Kidney epithelial cell (primary cell): ENCODE measurements at regions not wholly inside any gene's neighbourhood (a gene's known extent, or its start where the extent isn't known, plus 50 kb on each side); places are given as distances from the start of the nearest gene placed in this dataset.
"Not testable (repeated sequence)": the region's sequence is repeated elsewhere in the genome, so short reads cannot be mapped to it uniquely, and the experiment has no call there.

ENCODE experiments used
- DNase-seq: peaks from one replicate; pipeline ENCODE4 v3.0.0-alpha.2; 2010; ENCODE audit warnings: low read depth
- H3K27me3 ChIP-seq: 2 replicates; pipeline ENCODE4 v1.6.0; 2011; ENCODE audit warnings: low read length; ENCODE audit not compliant: control insufficient read depth, insufficient read depth
- H3K36me3 ChIP-seq: 2 replicates; pipeline ENCODE4 v1.5.1; 2011; ENCODE audit warnings: low read length; ENCODE audit not compliant: control insufficient read depth, insufficient read depth
- H3K4me3 ChIP-seq: 2 replicates; pipeline ENCODE4 v1.5.1; 2011; ENCODE audit warnings: low read depth, mild to moderate bottlenecking, control low read depth, low read length
- TF ChIP-seq, protein P1 (sequence below): IDR thresholded peaks from 2 replicates; pipeline ENCODE4 v1.5.1; 2011; ENCODE audit warnings: mild to moderate bottlenecking, moderate library complexity, low read length, control low read depth, inconsistent platforms; ENCODE audit not compliant: insufficient read depth, poor library complexity, severe bottlenecking

GRCh38 chr5:143635146-143635752 lies 176.7 kb upstream of the HMHB1 start:
- no peaks in the 10 kb centered on the region for H3K36me3 ChIP-seq

DNA sequence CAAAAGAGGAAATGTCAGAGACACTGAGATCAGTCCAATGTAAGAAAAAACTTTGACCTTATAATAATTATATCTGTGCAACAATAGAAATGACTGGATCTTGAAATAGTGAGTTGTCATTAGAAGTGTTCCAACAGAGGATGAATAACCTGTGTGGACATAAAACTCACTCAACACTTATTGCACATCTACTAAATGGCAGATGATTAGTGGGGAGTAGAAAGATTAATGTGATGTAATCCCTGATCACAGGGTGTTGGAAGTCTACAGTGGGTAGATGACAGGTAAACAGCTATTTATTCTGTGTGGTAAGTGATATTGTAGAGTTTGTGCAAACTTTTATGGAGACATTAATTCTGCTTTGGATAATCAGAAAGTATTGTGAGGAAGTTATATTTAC lies 177.3 kb upstream of the HMHB1 start:
- H3K36me3 ChIP-seq = no peaks in the 10 kb centered on the region
- TF ChIP-seq, protein P1, sequence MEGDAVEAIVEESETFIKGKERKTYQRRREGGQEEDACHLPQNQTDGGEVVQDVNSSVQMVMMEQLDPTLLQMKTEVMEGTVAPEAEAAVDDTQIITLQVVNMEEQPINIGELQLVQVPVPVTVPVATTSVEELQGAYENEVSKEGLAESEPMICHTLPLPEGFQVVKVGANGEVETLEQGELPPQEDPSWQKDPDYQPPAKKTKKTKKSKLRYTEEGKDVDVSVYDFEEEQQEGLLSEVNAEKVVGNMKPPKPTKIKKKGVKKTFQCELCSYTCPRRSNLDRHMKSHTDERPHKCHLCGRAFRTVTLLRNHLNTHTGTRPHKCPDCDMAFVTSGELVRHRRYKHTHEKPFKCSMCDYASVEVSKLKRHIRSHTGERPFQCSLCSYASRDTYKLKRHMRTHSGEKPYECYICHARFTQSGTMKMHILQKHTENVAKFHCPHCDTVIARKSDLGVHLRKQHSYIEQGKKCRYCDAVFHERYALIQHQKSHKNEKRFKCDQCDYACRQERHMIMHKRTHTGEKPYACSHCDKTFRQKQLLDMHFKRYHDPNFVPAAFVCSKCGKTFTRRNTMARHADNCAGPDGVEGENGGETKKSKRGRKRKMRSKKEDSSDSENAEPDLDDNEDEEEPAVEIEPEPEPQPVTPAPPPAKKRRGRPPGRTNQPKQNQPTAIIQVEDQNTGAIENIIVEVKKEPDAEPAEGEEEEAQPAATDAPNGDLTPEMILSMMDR = no peak
- no peaks in the 10 kb centered on the region for H3K27me3 ChIP-seq
- DNase-seq = no peak
- H3K4me3 ChIP-seq = no peak overlapping the region

More at GRCh38 chr5:143635146-143635752, 176.7 kb upstream of the HMHB1 start:
- TF ChIP-seq, protein P1 = no peak
- Histone ChIP-seq H3K27me3 (no peaks in the 10 kb centered on the region), H3K4me3 (no peak overlapping the region)
- no peak for DNase-seq

- Histone ChIP-seq H3K27me3 (no peaks in the 10 kb centered on the region), H3K36me3 (no peaks in the 10 kb centered on the region), H3K4me3 (no peak overlapping the region)
- TF ChIP-seq, protein P1 = no peak
- DNase-seq = peak; percentile 47
Measured at GRCh38 chr5:143629871-143630659, 181.9 kb upstream of the HMHB1 start.

DNA sequence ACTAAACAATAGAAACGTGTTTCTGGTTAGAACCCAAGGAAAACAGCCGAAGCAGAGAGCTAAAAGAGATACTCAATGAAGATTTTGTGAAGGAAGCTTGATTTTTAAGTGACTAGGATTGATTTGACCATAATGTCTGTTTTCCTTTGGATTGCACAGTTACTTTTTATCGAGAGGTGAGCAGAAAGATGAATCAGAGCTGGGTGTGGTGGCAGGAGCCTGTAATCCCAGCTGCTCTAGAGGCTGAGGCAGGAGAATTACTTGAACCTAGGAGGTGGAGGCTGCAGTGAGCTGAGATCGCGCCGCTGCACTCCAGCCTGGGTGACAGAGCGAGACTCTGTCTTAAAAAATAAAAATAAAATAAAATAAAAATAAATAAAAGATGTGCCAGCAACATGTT lies 186.9 kb upstream of the HMHB1 start:
- not testable (repeated sequence) for H3K36me3 ChIP-seq, H3K27me3 ChIP-seq, DNase-seq, H3K4me3 ChIP-seq

- no peaks in the 10 kb centered on the region for H3K27me3 ChIP-seq
- no peak overlapping the region for H3K4me3 ChIP-seq
- no peak for DNase-seq
- no peaks in the 10 kb centered on the region for H3K36me3 ChIP-seq
- TF ChIP-seq, protein P1 = no peak
Measured at GRCh38 chr5:143624465-143624864, 187.5 kb upstream of the HMHB1 start.

DNA sequence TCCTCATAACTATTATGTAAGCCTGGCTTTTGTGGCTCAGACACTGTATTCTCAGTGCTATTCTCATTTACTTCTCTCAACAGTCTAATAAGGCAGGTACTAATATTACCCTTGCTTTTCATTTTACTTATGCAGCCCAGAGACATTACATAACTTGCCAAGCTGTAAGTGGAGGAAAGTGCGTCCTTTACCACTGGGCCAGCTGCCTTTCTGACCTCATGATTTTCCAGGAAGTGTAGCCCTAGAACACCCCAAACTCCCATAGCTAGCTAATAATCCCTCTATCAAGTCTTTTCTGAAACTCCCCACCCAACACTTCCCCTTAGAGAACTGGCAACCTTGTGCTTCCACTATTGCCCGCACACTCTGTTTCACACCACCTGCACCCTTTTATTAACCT lies 192.9 kb upstream of the HMHB1 start:
- TF ChIP-seq, protein P1 = no peak
- no peak overlapping the region for H3K4me3 ChIP-seq

More for the DNA sequence above, 192.9 kb upstream of the HMHB1 start:
- DNase-seq = no peak
- H3K36me3 ChIP-seq = no peaks in the 10 kb centered on the region
- H3K27me3 ChIP-seq = no peaks in the 10 kb centered on the region
